Activated CD8-positive, alpha-beta memory T cell treated with anti-CD3 and anti-CD28 coated beads, Interleukin-2, amount 50 U/mL, for 1 hour (primary cell): ENCODE measurements at regions not wholly inside any gene's neighbourhood (a gene's known extent, or its start where the extent isn't known, plus 50 kb on each side); places are given as distances from the start of the nearest gene placed in this dataset.

Source experiments
- DNase-seq: peaks from one replicate; pipeline ENCODE4 v3.0.0-alpha.2; 2020; ENCODE audit errors: extremely low read depth

GRCh38 chr12:45627407-45628069 lies 102.0 kb upstream of the ARID2 start:
- DNase-seq: no peak

- DNase-seq: no peak
Measured at GRCh38 chr12:45629292-45629691, 100.2 kb upstream of the ARID2 start.

GRCh38 chr12:45633733-45634132 lies 95.8 kb upstream of the ARID2 start:
- no peak for DNase-seq

GRCh38 chr12:45634273-45634917 lies 95.1 kb upstream of the ARID2 start:
- no peak for DNase-seq

GRCh38 chr12:45637242-45637641 lies 92.3 kb upstream of the ARID2 start:
- DNase-seq: no peak

- no peak for DNase-seq
Measured at GRCh38 chr12:45637706-45638105, 91.8 kb upstream of the ARID2 start.

GRCh38 chr12:45638386-45638785 lies 91.1 kb upstream of the ARID2 start:
- DNase-seq: no peak

- no peak for DNase-seq
Measured at GRCh38 chr12:45644541-45644940, 85.0 kb upstream of the ARID2 start.

- DNase-seq: no peak
Measured at GRCh38 chr12:45646851-45647581, 82.5 kb upstream of the ARID2 start.

GRCh38 chr12:45648070-45648469 lies 81.4 kb upstream of the ARID2 start:
- no peak for DNase-seq

- DNase-seq: no peak
Measured at GRCh38 chr12:45651029-45651428, 78.5 kb upstream of the ARID2 start.

GRCh38 chr12:45654002-45654665 lies 75.4 kb upstream of the ARID2 start:
- DNase-seq: no peak

- DNase-seq: peak; percentile 57
Measured at GRCh38 chr12:45655186-45655585, 74.3 kb upstream of the ARID2 start.

- DNase-seq: no peak
Measured at GRCh38 chr12:45655743-45656142, 73.8 kb upstream of the ARID2 start.

GRCh38 chr12:45658020-45658419 lies 71.5 kb upstream of the ARID2 start:
- no peak for DNase-seq

- no peak for DNase-seq
Measured at GRCh38 chr12:45660330-45660729, 69.2 kb upstream of the ARID2 start.

GRCh38 chr12:45663455-45663854 lies 66.1 kb upstream of the ARID2 start:
- DNase-seq: no peak

GRCh38 chr12:45665941-45666340 lies 63.6 kb upstream of the ARID2 start:
- DNase-seq: no peak

GRCh38 chr12:45666396-45666795 lies 63.1 kb upstream of the ARID2 start:
- no peak for DNase-seq

GRCh38 chr12:45666816-45667215 lies 62.7 kb upstream of the ARID2 start:
- DNase-seq: no peak

- DNase-seq: no peak
Measured at GRCh38 chr12:45667761-45668160, 61.7 kb upstream of the ARID2 start.

GRCh38 chr12:45668641-45669040 lies 60.9 kb upstream of the ARID2 start:
- no peak for DNase-seq

GRCh38 chr12:45669093-45669492 lies 60.4 kb upstream of the ARID2 start:
- DNase-seq: no peak
